Activated CD4-positive, alpha-beta memory T cell treated with anti-CD3 and anti-CD28 coated beads for 36 hours (primary cell): ENCODE measurements at regions not wholly inside any gene's neighbourhood (a gene's known extent, or its start where the extent isn't known, plus 50 kb on each side); places are given as distances from the start of the nearest gene placed in this dataset.

Experiments used
- CTCF ChIA-PET: fragments of 350-600 bp; sonication (Branson Sonifier 250); formaldehyde crosslinking; loops from one replicate; lab custom pipeline; 2021; ENCODE audit warnings: antibody characterized with exemption, inconsistent platforms; lab: Charles Lee
- POLR2A ChIA-PET: fragments of 350-600 bp; sonication (Branson Sonifier 250); formaldehyde crosslinking; loops from one replicate; lab custom pipeline; 2021; ENCODE audit warnings: antibody characterized with exemption; lab: Charles Lee
- DNase-seq: peaks from one replicate; pipeline ENCODE4 v3.0.0-alpha.2; 2020
- H3K27ac Mint-ChIP-seq: one replicate; pipeline ENCODE4 v1.8.0; 2021; ENCODE audit warnings: mixed read lengths
- H3K27me3 Mint-ChIP-seq: one replicate; pipeline ENCODE4 v1.8.0; 2021; ENCODE audit warnings: mixed read lengths
- H3K36me3 Mint-ChIP-seq: one replicate; pipeline ENCODE4 v1.8.0; 2021; ENCODE audit warnings: mixed read lengths
- H3K4me1 Mint-ChIP-seq: one replicate; pipeline ENCODE4 v1.8.0; 2021; ENCODE audit warnings: low read depth, mixed read lengths
- H3K4me3 Mint-ChIP-seq: one replicate; pipeline ENCODE4 v1.8.0; 2021; ENCODE audit warnings: mild to moderate bottlenecking, mixed read lengths
- H3K9me3 Mint-ChIP-seq: one replicate; pipeline ENCODE4 v1.8.0; 2021; ENCODE audit warnings: mixed read lengths
- intact Hi-C: fragments of 100-400 bp; cut with micrococcal nuclease; formaldehyde crosslinking; loops from one replicate; pipeline ENCODE4 v1.15.1; 2023

DNA sequence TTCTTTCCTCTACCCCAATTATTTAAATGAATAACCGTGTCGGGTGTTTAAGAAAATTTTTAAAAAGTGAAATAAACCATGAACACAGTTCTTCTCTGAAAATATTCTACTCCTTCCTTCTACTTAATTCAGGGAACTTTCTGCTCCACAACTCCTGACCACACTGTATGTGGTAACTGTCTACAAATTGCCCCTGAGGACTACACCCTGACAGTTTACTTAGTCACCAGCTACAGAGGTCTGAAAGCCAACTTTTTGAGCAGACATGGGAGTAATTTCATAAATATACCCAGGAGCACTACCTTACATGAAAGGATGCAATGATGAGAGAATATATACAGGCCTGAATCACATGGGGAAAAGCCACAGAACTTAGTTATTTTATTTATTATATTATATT is 523.2 kb upstream of the SORCS1 start:
- intact Hi-C loops, result no loop called here
- no peaks in the 10 kb centered on the region for H3K36me3 Mint-ChIP-seq

GRCh38 chr10:107686095-107686494 is 521.6 kb upstream of the SORCS1 start:
- Mint-ChIP-seq H3K27me3 (no peaks in the 10 kb centered on the region), H3K9me3 (peaks cover 24% of the 10 kb centered on the region), H3K4me3 (no peak overlapping the region), H3K4me1 (no peaks in the 10 kb centered on the region), H3K27ac (no peak overlapping the region), H3K36me3 (no peaks in the 10 kb centered on the region)
- CTCF ChIA-PET, result no interaction called here
- POLR2A ChIA-PET, result no interaction called here
- no peak for DNase-seq
- intact Hi-C loops, result no loop called here

More for the DNA sequence above, 523.2 kb upstream of the SORCS1 start:
- no peak overlapping the region for H3K4me3 Mint-ChIP-seq
- peaks cover 26% of the 10 kb centered on the region for H3K9me3 Mint-ChIP-seq
- no peaks in the 10 kb centered on the region for H3K27me3 Mint-ChIP-seq
- CTCF ChIA-PET, result no interaction called here
- no peak for DNase-seq
- H3K4me1 Mint-ChIP-seq, result no peaks in the 10 kb centered on the region
- no peak overlapping the region for H3K27ac Mint-ChIP-seq
- POLR2A ChIA-PET, result no interaction called here

- H3K27me3 Mint-ChIP-seq, result no peaks in the 10 kb centered on the region
- intact Hi-C loops, result no loop called here
- H3K27ac Mint-ChIP-seq, result no peak overlapping the region
- DNase-seq, result no peak
- POLR2A ChIA-PET, result no interaction called here
- CTCF ChIA-PET, result no interaction called here
- no peaks in the 10 kb centered on the region for H3K36me3 Mint-ChIP-seq
- peaks cover 19% of the 10 kb centered on the region for H3K9me3 Mint-ChIP-seq
- H3K4me3 Mint-ChIP-seq, result no peak overlapping the region
- H3K4me1 Mint-ChIP-seq, result no peaks in the 10 kb centered on the region
These were observed 507.5 kb upstream of the SORCS1 start for GRCh38 chr10:107671960-107672359.

DNA sequence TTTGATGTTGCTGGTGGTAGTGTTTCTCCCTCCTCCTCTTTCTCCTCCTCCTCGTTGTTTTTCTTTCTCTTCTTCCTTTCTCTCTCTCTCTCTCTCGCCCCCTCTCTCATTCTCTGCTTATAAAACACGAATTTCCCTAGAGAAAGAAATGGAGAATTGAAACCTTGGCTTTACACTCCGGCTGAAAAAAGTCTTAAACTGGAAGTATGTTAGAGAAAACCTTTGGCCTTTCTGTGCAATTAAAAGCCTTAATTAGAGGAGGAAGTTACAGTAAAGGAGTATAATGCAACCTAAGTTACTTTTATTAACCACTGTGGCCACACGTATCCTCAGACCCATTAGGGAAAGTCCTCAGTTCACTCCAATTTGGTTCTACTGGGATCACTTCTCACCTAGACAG is 501.7 kb upstream of the SORCS1 start:
- no peaks in the 10 kb centered on the region for H3K27me3 Mint-ChIP-seq
- intact Hi-C loops, result no loop called here
- no peak for DNase-seq
- peaks cover 36% of the 10 kb centered on the region for H3K9me3 Mint-ChIP-seq
- ChIA-PET CTCF (no interaction called here), POLR2A (no interaction called here)
- no peaks in the 10 kb centered on the region for H3K36me3 Mint-ChIP-seq
- H3K27ac Mint-ChIP-seq, result no peak overlapping the region
- no peaks in the 10 kb centered on the region for H3K4me1 Mint-ChIP-seq
- no peak overlapping the region for H3K4me3 Mint-ChIP-seq

DNA sequence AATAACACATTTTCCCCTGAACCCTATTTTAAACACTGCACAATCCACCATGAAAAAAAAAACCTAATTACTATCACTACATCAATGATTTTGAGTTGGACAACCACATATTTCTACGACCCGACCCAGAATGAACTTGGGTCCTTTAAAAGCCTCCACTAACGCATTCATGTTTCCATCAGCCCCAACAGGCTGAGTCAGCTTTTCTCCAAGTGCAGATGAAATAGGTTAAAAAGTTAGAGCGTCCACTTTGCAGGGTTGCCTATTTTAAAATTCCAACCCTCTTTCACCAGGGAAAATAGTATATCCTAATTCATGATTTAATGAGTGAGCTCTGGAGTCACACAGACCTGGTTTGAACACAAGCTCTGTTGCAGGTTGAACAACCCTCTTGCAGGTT is 501.0 kb upstream of the SORCS1 start:
- Mint-ChIP-seq H3K9me3 (peaks cover 40% of the 10 kb centered on the region), H3K27me3 (no peaks in the 10 kb centered on the region), H3K36me3 (no peaks in the 10 kb centered on the region), H3K27ac (no peak overlapping the region), H3K4me3 (no peak overlapping the region), H3K4me1 (no peaks in the 10 kb centered on the region)
- POLR2A ChIA-PET, result no interaction called here
- DNase-seq, result no peak
- CTCF ChIA-PET, result no interaction called here
- intact Hi-C loops, result no loop called here

GRCh38 chr10:107657851-107658250 is 493.3 kb upstream of the SORCS1 start:
- CTCF ChIA-PET, result no interaction called here
- Mint-ChIP-seq H3K36me3 (no peaks in the 10 kb centered on the region), H3K27me3 (no peaks in the 10 kb centered on the region), H3K9me3 (peaks cover 30% of the 10 kb centered on the region), H3K27ac (no peak overlapping the region), H3K4me1 (no peaks in the 10 kb centered on the region), H3K4me3 (no peak overlapping the region)
- DNase-seq, result no peak
- intact Hi-C loops, result no loop called here
- POLR2A ChIA-PET, result no interaction called here

GRCh38 chr10:107656932-107657331 is 492.4 kb upstream of the SORCS1 start:
- H3K4me1 Mint-ChIP-seq, result no peaks in the 10 kb centered on the region
- intact Hi-C loops, result no loop called here

GRCh38 chr10:107653832-107654287 is 489.4 kb upstream of the SORCS1 start:
- Mint-ChIP-seq H3K4me3 (no peak overlapping the region), H3K27ac (no peak overlapping the region), H3K9me3 (peaks cover 16% of the 10 kb centered on the region), H3K4me1 (no peaks in the 10 kb centered on the region), H3K36me3 (no peaks in the 10 kb centered on the region), H3K27me3 (no peaks in the 10 kb centered on the region)
- CTCF ChIA-PET, result no interaction called here
- POLR2A ChIA-PET, result no interaction called here
- no peak for DNase-seq
- intact Hi-C loops, result no loop called here

More at GRCh38 chr10:107656932-107657331, 492.4 kb upstream of the SORCS1 start:
- peaks cover 28% of the 10 kb centered on the region for H3K9me3 Mint-ChIP-seq
- H3K27me3 Mint-ChIP-seq, result no peaks in the 10 kb centered on the region
- H3K27ac Mint-ChIP-seq, result no peak overlapping the region
- ChIA-PET CTCF (no interaction called here), POLR2A (no interaction called here)
- no peaks in the 10 kb centered on the region for H3K36me3 Mint-ChIP-seq
- DNase-seq, result no peak
- H3K4me3 Mint-ChIP-seq, result no peak overlapping the region

GRCh38 chr10:107650939-107651338 is 486.4 kb upstream of the SORCS1 start:
- POLR2A ChIA-PET, result no interaction called here
- Mint-ChIP-seq H3K4me3 (no peak overlapping the region), H3K27me3 (no peaks in the 10 kb centered on the region), H3K9me3 (peaks cover 6% of the 10 kb centered on the region), H3K4me1 (no peaks in the 10 kb centered on the region), H3K27ac (no peak overlapping the region), H3K36me3 (no peaks in the 10 kb centered on the region)
- DNase-seq, result no peak
- CTCF ChIA-PET, result interaction anchor here (0.6 kb wide), 1 partner anchor 337 kb away, joined by 5 read pairs; no protein-coding TSS in a partner anchor
- intact Hi-C loops, result no loop called here

GRCh38 chr10:107649249-107649648 is 484.7 kb upstream of the SORCS1 start:
- Mint-ChIP-seq H3K9me3 (peaks cover 8% of the 10 kb centered on the region), H3K27ac (no peak overlapping the region), H3K27me3 (no peaks in the 10 kb centered on the region), H3K36me3 (no peaks in the 10 kb centered on the region), H3K4me3 (no peak overlapping the region), H3K4me1 (no peaks in the 10 kb centered on the region)
- intact Hi-C loops, result no loop called here
- CTCF ChIA-PET, result no interaction called here
- POLR2A ChIA-PET, result no interaction called here
- DNase-seq, result no peak

- H3K27ac Mint-ChIP-seq, result no peak overlapping the region
- intact Hi-C loops, result no loop called here
- CTCF ChIA-PET, result no interaction called here
- H3K4me1 Mint-ChIP-seq, result no peaks in the 10 kb centered on the region
- no peak overlapping the region for H3K4me3 Mint-ChIP-seq
- H3K27me3 Mint-ChIP-seq, result no peaks in the 10 kb centered on the region
- DNase-seq, result no peak
- POLR2A ChIA-PET, result no interaction called here
- peaks cover 8% of the 10 kb centered on the region for H3K9me3 Mint-ChIP-seq
- no peaks in the 10 kb centered on the region for H3K36me3 Mint-ChIP-seq
These were observed 483.0 kb upstream of the SORCS1 start for GRCh38 chr10:107647462-107647861.

GRCh38 chr10:107631876-107632275 is 467.4 kb upstream of the SORCS1 start:
- ChIA-PET POLR2A (no interaction called here), CTCF (no interaction called here)
- H3K27ac Mint-ChIP-seq, result no peak overlapping the region
- no peak overlapping the region for H3K4me3 Mint-ChIP-seq
- no peak for DNase-seq
- H3K4me1 Mint-ChIP-seq, result no peaks in the 10 kb centered on the region
- intact Hi-C loops, result no loop called here
- no peaks in the 10 kb centered on the region for H3K27me3 Mint-ChIP-seq
- no peaks in the 10 kb centered on the region for H3K36me3 Mint-ChIP-seq
- H3K9me3 Mint-ChIP-seq, result peaks cover 18% of the 10 kb centered on the region

GRCh38 chr10:107626862-107627261 is 462.4 kb upstream of the SORCS1 start:
- intact Hi-C loops, result no loop called here
- no peaks in the 10 kb centered on the region for H3K36me3 Mint-ChIP-seq
- no peak overlapping the region for H3K4me3 Mint-ChIP-seq
- ChIA-PET POLR2A (no interaction called here), CTCF (no interaction called here)
- no peaks in the 10 kb centered on the region for H3K27me3 Mint-ChIP-seq
- no peak overlapping the region for H3K27ac Mint-ChIP-seq
- no peak for DNase-seq
- H3K4me1 Mint-ChIP-seq, result no peaks in the 10 kb centered on the region
- peaks cover 10% of the 10 kb centered on the region for H3K9me3 Mint-ChIP-seq
